AG08396 (cell line): ENCODE measurements at regions not wholly inside any gene's neighbourhood (a gene's known extent, or its start where the extent isn't known, plus 50 kb on each side); places are given as distances from the start of the nearest gene placed in this dataset.
A peak's percentile ranks its signal among the peaks of the same experiment; 100 is the strongest.

Experiments
- DNase-seq: peaks from one replicate; pipeline ENCODE4 v3.0.0; 2012; ENCODE audit warnings: low spot score, mixed read lengths

DNA sequence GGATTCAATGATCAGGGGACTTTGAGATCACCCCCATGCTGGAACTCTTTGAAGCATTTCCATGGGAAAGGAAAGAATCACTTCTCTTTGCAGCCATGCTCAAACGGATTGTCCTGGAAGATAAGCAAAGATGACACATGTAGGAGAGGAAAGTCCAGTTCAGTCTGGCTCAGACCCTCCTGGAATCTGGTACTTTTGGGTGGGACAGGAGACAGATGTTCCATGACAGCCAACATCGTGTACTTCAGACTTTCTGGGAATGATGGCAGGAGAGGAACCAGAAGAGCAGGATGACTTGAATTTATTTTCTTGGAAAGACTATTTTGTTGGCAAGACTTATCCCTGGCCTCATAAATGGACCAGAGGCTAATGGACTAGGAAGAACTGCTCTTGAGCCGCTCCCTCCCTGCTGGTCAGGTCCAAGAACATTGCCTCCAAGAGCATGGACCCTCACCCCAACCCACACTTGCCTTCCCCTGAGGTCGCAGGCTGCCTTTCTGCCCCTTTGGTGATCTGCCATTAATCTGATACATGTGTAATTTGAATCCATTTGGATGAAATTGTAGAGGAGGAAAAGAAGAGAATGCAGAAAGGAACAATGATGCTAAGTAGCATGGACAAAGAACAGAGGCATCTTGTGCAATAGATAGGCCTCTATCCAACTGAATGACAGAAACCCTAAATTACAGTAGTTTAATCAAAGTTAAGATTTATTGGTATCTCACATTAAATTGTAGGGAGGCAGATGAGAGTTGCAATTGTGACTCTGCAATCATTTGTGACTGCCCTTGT is 201.0 kb downstream of the SNX19 start:
- DNase-seq, result no peak

DNA sequence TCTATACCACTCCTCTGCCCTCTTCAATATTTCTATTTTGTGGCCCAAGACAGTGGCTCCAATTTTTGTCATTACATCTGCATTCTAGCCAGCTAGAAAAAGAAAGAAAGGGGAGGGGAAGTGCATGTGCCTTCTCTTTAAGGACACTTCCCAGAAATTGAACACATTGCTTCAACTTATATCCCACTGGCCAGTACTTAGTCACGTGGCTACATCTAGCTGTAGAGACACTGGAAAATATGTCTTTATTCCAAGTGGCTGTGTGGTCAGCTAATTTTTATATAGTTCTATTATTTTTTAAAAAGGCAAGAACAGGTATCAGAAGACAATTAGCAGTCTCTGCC is 200.4 kb downstream of the SNX19 start:
- no peak for DNase-seq

DNA sequence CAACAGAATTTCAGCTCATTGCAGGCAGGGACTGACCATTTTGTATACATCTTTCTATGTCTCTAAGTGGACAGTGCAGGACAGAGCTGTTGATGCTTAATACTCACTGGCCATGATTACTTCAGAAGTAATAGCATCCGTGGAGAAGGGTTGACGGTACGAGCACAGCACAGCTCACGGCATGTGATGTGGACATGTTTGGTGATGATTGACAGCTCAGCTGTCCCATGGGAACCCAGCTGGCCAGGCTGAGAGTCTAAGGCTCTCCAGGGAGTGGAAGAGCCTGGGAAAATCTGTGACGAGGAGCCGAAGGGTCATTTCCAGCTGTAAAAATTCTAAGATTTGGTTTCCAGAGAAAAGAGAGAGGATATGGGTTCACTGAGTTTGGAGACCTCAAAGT is 198.2 kb downstream of the SNX19 start:
- DNase-seq, result no peak

GRCh38 chr11:130719220-130719915 is 196.9 kb downstream of the SNX19 start:
- peak; percentile 77 for DNase-seq

DNA sequence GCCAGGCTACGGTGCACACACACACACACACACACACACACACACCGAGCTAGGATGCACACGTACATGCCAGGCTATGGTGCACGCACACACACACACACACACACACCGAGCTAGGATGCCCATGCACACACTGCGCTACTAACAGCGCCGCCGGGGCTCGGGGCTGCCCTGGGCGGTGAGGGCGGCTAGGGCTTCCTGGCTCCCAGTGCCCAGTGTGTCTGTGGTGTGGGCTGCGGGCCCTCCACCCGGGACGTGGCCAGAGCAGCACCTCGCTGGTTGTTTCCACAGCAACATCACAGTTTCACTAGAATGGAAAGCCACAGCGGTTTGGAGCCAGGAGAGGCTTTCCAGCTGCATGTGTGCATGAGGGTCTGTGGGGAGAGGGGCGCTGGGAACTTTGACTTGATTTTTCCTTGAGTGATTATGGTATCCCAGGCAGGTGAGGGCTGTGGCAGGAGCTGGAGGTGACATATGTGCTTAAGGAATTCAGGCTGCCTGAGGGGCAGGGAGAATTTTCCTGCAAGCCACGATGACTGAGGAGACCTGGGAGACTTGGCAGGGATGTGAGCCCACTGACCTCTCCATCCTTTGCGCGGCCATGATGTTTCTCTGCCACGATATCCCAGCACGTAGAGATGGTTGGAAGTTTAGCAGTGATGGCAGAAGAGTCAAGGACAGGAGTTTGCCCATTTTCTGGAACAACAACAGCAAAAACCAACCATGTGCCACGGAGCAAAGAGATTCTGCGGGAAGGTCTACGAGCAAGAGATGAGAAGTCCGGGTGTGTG is 195.9 kb downstream of the SNX19 start:
- no peak for DNase-seq

DNA sequence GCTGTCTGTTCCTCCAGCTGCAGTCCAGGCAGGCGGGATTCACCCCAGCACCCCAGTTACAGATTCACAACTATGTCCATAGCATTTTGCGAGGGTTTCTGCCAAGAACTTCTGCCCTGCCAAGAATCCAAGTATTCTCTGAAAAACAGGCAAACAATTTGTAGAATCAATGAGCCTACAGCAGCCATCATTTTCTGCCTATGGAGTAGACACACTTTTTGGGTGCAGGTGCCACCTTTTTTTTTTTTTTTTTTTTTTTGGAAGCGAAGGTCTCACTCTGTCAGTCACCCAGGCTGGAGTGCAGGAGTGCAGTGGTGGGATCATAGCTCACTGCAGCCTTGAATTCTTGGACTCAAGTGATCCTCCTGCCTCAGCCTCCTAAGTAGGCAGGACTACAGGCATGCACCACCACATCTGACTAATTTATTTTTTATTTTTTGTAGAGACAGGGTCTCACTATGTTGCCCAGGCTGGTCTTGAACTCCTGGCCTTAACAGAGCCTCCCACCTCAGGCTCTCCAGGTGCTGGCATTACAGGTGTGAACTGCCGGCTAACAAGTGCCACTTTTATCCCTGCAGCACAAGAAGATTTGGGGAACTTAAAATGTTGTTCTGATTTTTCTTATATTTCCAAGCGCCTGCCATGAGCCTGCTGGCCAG is 195.1 kb downstream of the SNX19 start:
- DNase-seq, result no peak

- DNase-seq, result no peak
Measured at GRCh38 chr11:130721736-130722135, 194.5 kb downstream of the SNX19 start.

- no peak for DNase-seq
Measured at GRCh38 chr11:130722401-130722800, 193.9 kb downstream of the SNX19 start.

- no peak for DNase-seq
Measured at GRCh38 chr11:130725421-130726233, 190.7 kb downstream of the SNX19 start.

DNA sequence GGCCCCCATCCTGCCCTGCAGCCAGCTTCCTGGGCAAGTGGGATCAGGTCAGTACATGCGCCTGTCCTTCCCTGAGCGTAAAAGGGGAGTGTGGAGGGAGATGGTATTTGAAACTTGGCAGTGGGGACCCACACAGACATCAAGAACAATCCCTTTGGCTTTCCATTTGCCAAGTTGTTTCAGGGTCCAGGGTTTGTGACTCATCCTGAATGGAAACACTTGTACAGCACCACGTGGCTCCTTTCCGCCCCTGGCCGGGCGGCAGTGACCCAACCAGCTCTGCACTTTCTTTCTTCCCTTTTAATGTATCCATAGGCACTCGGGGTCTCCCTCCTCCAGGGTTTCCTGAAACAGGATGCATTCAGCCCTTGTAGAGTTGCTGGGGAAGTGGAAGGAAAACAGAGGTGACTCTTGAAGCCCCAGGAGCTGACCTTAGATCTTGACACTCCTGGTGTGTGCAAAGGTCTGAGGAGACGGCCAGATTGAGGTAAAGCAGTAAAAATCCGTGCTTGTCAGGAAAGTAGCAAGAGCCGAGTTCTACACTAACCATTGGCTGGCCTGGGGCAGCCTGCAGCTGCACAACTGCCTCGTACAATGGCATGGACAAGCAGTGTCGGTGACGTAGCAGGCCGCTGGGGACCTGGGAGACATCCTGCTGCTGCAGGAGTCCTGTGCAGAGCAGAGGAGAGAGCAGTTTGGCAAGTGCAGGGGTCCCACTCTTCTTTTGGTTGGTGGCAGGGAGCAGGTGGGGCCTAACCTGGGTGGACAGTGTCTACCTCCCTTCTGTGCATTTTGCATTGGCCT is 189.8 kb downstream of the SNX19 start:
- peak; percentile 69 for DNase-seq

DNA sequence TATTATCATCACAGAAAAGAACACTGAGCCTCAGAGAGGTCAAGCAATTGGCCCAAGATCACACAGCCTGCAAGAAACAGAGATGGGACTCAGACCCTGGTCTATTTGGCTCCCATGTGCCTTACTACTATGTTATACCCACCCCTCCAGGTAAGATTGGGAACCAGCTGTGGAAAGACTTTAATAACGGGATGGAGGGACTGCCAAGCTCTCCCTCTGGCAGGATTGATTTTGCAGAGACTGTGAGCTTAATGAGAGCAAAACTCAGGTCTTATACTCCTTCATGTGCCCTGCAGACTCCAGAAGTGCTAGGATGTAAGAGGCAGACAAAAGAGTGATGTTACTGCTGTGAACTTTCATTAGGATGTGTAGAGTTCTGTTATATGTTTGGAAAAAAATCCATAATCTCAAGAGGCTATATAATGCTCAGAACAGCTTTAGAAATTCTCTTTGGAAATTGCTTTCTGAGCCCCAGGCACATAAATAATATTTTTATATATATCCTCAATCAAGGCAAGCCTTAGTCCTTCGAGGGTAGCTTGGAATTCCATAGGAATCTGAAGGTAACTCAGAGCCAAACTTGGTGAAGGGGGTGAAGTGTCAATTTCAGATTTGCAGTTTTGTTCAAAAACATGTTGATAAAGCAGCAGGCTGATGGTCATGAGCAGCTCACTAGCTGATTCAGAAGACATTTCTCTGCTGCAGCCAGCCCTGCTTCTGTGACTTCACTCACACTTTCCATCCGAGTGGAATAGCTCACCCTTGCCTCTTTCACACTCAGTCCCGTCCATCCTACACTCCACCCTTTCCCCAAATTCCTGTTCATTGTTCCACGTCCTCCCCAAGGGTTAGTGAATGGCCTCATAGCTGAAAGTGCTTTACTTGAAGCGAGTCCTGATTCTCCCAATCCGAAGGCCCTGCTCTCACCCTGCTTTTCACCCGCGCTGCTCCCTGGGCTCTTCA is 188.8 kb downstream of the SNX19 start:
- DNase-seq, result no peak

GRCh38 chr11:130728185-130729180 is 187.8 kb downstream of the SNX19 start:
- no peak for DNase-seq

DNA sequence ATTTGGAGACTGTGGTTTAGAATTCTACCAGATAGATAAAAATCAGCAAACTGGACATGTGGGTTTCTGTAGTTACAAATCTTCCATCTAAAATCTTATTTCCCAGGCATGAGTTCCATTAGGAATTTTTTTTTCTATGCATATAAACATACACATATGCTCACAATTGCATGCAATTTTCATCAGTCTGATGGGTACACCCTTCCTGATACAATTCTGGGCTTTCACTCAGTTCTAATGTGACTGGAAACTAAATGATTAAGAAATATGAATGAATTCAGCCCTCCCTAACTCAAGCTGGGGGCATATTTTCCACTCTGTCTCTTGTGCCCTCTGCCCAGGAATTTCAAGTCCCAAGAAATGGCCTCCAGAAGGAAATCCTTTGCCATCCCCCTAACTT is 187.1 kb downstream of the SNX19 start:
- DNase-seq, result no peak

- DNase-seq, result no peak
Measured at GRCh38 chr11:130729678-130730300, 186.5 kb downstream of the SNX19 start.

GRCh38 chr11:130731401-130731800 is 184.9 kb downstream of the SNX19 start:
- DNase-seq, result no peak

- DNase-seq, result no peak
Measured at GRCh38 chr11:130732476-130732875, 183.8 kb downstream of the SNX19 start.

- no peak for DNase-seq
Measured at GRCh38 chr11:130737041-130737830, 179.0 kb downstream of the SNX19 start.
